Renal cortex interstitium (tissue), 11 donors: ENCODE measurements at regions not wholly inside any gene's neighbourhood (a gene's known extent, or its start where the extent isn't known, plus 50 kb on each side); places are given as distances from the start of the nearest gene placed in this dataset.

Experiments used
- DNase-seq, 11 donors: peaks; one replicate each; pipeline ENCODE4 v3.0.0-alpha.2; 2013; ENCODE audit warnings: low read depth in 9 of 11, low spot score in 4 of 11; ENCODE audit errors: extremely low read depth in 1 of 11

DNA sequence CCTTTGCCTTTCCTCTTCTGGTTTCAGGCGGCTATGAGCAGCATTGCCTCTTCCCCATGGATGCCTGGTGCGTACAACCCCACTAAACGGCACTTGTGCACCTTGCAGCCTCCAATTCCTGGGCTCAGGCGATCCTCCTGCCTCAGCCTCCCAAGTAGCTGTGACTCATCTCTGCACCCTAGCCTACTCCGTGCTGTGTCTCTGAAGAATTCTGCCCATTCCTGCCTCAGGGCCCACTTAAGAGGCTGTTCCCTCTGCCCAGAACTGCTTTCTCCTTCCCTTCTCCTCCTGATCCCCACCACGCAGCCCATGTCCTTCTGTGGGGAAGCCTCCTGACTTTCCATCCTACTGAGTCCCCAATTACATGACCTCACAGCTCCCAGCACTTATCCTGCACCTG, 142.2 kb upstream of the ZNF507 start:
- no peak for DNase-seq

DNA sequence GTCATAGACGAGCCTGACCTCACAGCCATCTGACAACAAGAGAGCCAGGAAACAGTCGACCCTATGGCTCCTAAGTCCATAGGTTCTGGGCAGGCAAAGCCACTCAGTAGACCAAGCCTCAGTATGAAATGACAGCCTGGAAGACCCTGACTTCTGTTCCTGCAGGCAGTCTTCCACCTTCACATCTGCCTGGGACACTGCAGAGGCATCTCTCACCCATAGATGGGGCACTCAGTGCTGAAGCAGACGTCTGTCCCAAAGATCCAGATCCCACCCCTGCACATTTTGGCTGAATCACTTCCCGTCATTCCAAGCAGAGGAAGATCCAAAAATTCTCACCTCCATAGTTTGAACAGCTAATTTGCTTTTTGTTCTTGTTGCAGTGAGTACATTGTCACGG, 139.3 kb upstream of the ZNF507 start:
- DNase-seq = no peak

- no peak for DNase-seq
Measured at GRCh38 chr19:32208060-32208459, 137.3 kb upstream of the ZNF507 start.

DNA sequence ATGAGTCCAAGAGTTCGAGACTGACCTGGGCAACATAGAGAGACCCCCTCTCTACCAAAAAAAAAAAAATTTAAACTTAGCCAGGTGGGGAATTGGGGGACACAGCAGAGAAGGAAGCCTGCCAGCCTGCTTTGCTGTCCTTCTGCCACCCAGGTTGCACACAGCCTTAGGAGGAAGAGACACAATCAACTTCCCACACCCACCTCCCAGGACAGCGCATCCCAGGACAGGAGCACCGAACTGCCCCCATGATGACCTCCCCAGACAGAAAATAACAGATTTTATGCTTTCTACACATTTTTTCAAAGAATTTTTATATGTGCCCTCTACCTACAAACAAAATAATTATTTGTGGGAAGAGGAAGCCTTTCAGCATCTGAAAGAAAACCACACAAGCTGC, 126.0 kb upstream of the ZNF507 start:
- DNase-seq = no peak

DNA sequence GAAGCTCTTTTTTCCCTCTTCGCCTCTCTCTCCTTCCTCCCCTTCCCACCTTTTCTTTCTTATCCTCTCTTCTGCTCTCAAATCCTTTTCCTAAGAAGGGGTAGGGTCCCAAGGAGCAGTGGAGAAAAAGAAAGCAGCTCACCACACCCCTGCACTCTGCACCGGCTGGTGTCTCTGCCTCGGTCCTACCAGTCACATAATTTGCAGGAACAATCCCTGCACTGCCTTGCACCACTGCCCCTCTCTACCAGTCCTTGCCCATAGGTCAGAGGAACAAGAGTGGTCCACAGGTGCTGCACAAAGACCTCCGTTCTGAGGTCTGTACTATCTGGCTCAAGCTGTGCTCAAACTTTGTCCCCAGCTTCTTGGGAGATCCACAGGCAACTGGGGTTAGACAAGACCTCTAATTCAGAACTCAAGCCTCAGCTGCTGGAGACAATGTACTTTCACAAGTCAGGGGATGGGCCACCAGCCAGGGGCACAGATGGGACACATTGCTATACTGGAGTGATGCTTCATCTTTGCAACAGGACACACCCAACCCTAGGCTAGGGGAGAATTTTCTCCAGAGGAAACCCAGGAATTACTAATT, 125.4 kb upstream of the ZNF507 start:
- DNase-seq = no peak

DNA sequence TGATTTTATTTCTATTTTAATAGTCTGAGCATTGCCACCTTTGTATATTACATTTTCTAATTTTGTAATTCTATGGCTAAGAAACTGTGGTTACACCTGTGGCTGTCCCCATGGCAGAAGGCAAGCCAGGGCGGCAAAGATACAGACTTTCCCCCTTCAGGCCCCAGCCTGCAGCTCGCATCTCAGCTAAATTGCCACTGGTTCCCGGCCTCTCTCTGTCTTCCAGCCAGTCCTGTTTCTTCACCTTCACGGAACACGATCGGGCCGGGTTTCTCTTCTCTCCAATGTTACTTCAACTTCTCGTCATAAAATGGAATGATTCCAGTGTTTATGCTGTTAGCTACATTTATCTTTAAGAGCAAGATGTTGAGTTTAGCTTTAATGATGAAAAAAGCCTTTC, 124.5 kb upstream of the ZNF507 start:
- DNase-seq = peak in 2 of 11 donors; percentile 19 to 30

GRCh38 chr19:32222556-32222955, 122.9 kb upstream of the ZNF507 start:
- DNase-seq = no peak

- no peak for DNase-seq
Measured at GRCh38 chr19:32223106-32223505, 122.3 kb upstream of the ZNF507 start.

DNA sequence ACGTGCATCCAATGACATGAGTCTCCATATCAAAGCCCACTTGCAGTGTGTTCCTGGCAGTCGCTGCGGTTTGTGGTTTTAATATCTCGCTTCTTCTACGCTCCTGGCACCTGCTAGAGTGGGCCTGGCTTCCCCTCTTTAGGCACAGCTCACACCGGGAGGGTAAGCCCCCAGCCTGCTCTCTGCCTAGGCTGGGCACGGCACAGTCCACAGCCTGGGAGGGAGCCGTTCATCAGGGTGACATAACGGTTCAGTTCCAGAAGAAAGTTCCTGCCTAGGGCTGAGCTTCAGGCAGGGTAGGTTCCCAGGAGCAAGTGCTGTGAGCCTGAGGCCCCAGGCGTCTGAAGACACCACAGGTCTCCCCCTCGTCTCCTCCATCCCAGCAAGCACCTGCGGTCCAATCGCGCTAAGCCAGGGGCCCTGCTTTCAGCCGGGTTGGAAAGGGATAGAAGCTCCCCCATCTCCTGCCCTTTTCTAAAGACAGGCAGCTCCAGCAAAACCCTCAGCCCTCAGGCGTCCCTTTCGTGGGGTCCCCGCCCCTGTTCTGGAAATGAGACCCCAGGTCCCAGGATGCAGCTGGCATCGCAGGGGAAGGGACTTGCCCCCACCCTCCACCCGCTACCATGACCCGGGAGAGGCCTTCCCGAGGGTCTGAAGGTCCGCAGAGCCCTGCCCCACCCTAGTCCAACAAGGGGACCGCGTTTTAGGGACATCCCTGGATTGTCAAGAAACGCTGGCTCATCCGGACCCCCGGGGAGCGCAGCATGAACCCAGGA, 121.6 kb upstream of the ZNF507 start:
- no peak for DNase-seq

DNA sequence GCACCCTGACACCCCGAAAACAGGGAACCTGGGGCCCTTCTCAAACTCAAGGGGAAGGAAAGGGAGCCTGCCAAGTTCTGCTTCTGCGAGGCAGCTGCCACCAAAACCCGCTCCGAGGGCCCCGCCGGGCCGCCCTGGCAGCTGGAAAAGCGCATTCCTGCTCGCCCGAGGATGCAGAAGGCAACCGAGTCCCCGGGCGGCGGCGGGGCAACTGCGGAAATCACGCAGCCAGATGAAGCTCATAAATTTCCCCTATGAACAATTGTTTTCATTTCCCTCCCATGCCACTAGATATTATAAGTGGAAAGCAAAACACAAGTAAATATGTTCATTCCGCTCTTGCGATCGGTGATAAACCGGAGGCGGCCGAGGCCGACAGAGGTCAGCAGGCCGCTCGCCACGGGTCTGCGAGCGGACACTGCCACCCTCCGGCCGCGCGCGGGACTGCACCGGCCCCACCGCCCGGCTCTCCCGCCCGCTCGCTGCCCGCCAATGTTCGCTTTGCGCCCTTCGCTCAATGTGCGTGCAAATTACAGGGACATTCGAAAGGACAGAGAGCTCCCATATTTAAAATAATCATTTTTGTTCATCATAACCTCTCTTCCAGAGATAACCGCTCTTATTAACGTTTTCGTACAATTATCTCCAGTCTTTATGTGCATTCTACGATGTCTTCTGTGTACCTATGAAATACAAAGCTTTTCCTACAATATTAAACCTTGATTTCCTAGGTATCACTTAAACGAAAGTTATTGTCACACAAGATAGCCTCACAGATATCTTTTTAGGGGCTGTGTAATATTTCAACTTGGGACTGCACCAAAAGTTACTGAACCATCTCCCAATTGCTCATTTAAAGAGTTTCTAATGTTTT, 120.8 kb upstream of the ZNF507 start:
- peak in 5 of 11 donors; percentile 21 to 56 (median 39) for DNase-seq

DNA sequence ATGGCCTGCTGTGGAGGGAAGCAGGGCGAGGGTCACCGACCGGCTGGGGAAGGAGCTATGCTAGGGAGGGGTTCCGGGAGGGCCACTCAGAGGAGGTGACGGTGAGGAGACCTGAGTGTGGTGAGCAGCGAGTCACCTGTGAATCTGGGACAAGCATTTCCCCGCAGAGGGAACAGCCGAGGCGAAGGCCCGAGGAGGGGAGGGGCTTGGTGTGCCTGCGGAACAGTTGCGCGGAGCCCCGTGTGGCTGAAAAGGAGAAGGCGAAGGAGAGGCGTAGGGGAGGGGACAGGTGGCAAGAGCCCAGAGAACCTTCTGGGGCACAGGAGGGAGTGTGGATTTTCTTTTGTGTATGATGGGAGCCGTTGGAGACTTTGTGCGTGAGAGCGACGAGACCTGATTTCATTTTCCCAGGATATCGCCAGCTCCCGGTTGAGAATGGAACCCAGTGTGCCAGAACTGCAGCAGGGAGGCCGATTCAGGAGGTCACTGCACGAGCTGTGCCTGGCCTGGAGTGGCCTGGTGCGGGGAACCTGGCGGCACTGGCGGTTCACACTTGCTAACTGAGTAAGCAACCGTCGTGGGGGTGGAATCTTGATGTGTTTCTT, 117.7 kb upstream of the ZNF507 start:
- DNase-seq = no peak

- no peak for DNase-seq
Measured at GRCh38 chr19:32230441-32230840, 115.0 kb upstream of the ZNF507 start.

GRCh38 chr19:32231020-32231419, 114.4 kb upstream of the ZNF507 start:
- no peak for DNase-seq

DNA sequence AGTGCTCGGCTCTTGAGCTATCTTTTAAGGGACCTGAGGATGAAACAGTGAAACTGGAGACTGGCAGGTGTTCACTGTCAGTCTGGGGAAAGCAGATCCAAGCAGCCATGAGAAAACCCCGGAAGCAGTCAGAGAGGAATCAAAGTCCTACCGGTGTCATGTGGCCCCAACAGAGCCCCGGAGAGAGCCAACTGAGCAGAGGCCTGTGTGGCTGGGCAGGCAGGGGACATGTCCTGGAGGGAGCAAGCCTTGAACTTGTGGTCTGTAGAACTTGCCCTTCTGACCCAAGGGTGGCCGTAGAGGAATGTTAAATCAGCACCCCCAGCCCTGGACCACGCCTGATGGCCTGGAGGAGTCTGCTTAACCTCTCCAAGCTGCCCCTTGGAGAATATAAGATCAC, 113.7 kb upstream of the ZNF507 start:
- no peak for DNase-seq

- no peak for DNase-seq
Measured at GRCh38 chr19:32232449-32232848, 113.0 kb upstream of the ZNF507 start.

- no peak for DNase-seq
Measured at GRCh38 chr19:32233091-32233490, 112.3 kb upstream of the ZNF507 start.

DNA sequence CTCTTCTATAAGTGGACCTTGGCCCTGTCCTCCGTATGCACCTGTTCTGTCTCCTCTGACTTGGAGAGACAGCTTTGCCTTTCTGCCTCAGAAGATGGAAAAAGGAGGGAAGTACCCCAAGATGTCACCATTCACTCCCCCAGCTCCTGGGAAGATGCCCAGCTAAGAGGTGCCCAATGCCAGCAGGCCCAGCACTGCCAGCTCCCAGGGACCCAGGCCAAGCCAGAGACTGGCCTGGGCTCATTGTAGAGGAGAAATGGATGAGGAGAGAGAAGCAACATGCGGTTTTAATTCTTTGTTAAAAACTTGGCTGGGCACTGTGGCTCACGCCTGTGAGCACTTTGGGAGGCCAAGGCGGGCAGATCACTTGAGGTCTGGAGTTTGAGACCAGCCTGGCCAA, 111.5 kb upstream of the ZNF507 start:
- DNase-seq = no peak

DNA sequence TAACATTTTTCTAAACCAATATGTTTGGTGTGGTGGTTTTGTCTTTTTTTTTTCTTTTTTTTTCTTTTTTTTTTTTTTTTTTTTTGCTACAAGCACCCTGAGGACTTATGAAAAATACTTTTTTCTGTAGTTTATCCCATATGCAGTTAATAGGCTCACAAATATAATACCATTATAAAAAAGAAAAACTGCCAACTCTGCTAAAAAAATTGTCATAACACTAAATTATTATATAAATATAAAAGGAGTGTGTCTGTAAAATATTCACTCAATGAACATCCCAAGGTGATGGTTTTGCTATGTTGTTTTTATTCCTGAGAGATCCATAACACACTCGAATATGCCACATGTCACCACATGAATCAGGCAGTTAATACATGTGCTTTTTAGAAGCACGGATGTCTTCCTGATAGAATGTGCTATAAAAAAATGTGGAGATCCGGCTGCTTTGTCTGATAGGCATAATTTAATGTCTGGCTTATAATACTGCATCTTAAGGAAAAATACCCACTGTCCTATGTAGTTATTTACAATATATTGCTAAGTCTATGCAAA, 110.7 kb upstream of the ZNF507 start:
- DNase-seq = no peak

DNA sequence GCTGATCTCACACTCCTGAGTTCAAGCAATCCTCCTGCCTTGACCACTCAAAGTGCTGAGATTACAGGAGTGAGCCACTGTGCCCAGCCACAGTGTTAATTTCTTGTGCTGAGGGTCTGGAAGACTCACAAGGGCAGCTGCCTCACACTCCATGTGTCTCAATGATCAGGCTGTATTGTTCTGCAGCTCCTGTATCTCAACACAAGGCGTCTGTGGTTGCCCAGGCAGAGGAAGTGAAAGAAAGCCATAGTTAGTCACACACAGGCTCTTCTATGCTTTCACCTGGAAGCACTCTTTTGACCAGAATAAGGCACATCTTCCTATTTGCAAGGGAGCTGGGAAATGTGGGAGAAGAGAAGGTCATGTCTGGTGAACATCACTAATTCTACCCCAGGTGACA, 107.3 kb upstream of the ZNF507 start:
- no peak for DNase-seq
